ENCODE measurements at regions not wholly inside any gene's neighbourhood (a gene's known extent, or its start where the extent isn't known, plus 50 kb on each side); places are given as distances from the start of the nearest gene placed in this dataset.

DNA sequence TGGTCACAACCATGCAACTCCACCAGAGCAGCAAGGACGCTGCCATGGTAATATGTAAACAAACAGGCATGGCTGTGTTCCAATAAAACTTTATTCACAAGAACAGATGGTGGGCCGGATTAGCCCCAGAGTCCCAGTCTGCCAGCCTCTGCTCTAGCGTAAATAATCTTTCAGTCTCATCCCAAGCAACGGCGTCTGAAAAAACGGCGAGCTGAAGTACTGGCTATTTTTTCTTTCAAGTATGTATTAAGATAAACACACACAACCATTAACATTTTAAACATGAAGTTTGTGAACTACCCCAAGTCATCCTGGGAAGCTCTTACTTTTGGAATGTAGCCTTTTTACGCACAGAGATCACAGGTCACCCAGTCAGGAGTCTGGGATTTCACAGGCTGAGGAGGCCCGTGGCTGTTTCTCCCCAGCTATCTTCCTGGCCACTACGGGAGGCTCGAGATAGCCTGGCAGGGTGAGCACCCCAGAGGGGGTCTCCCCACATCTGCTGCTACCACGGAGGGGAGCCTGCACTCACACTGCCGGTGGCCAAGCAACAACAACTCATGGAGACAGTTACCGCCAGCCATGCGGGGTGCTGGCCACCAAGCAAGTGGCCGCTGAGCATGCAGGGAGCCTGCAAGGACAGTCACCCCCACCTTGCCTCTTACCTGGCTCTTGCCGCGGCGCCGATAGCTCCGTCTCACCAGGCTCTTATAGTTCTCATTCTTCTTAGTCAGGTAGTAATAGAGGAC, 124.6 kb downstream of the RFLNA start:
- Histone ChIP-seq H3K4me1 (ENCODE audit: control insufficient read depth in 1 of 2, insufficient read depth in 2 of 2, low read length in 2 of 2) (no peaks in the 10 kb centered on the region), H3K4me2 (replicated peaks; ENCODE audit: extremely low read depth, low read length, poor library complexity, severe bottlenecking) (no peak overlapping the region), H4K20me1 (ENCODE audit: insufficient read depth, low read length) (peaks cover 96% of the 10 kb centered on the region), H3K4me3 (replicated peaks in 1 of 3; ENCODE audit: low read depth in 2 of 3, low read length in 3 of 3) (no peak overlapping the region), H3K27ac (ENCODE audit: low read depth in 1 of 2, low read length in 2 of 2) (no peak overlapping the region), H3K9ac (ENCODE audit: insufficient read depth, low read length, poor library complexity, severe bottlenecking) (no peak overlapping the region), H3K79me2 (ENCODE audit: insufficient read depth, low read length) (peaks cover 9% of the 10 kb centered on the region), H3K9me3 (replicated peaks in 1 of 2; ENCODE audit: control insufficient read depth in 1 of 2, insufficient read depth in 1 of 2, low read length in 2 of 2) (no peaks in the 10 kb centered on the region), H2AFZ (ENCODE audit: insufficient read depth, low read depth, low read length, poor library complexity, severe bottlenecking) (no peak overlapping the region), H3K27me3 (ENCODE audit: control insufficient read depth in 2 of 2, insufficient read depth in 2 of 2, low read length in 2 of 2) (no peaks in the 10 kb centered on the region), H3K36me3 (replicated peaks in 1 of 2; ENCODE audit: control insufficient read depth in 1 of 2, insufficient read depth in 2 of 2, low read length in 2 of 2) (peaks cover 89 to 100% of the 10 kb centered on the region in 2 donors)
- Mint-ChIP-seq H3K9me3 (peaks cover 0 to 3% (median 0%) of the 10 kb centered on the region in 7 donors), H3K27me3 (ENCODE audit: low read depth in 3 of 3) (peaks cover 0 to 1% (median 0%) of the 10 kb centered on the region in 3 donors), H3K27ac (no peak overlapping the region), H3K4me3 (no peak overlapping the region), H3K36me3 (peaks cover 79 to 93% of the 10 kb centered on the region in 2 donors), H3K4me1 (no peaks in the 10 kb centered on the region)
- intact Hi-C loops (cut with micrococcal nuclease): no loop called here
- DNase-seq: no peak
- TF ChIP-seq, protein P1, sequence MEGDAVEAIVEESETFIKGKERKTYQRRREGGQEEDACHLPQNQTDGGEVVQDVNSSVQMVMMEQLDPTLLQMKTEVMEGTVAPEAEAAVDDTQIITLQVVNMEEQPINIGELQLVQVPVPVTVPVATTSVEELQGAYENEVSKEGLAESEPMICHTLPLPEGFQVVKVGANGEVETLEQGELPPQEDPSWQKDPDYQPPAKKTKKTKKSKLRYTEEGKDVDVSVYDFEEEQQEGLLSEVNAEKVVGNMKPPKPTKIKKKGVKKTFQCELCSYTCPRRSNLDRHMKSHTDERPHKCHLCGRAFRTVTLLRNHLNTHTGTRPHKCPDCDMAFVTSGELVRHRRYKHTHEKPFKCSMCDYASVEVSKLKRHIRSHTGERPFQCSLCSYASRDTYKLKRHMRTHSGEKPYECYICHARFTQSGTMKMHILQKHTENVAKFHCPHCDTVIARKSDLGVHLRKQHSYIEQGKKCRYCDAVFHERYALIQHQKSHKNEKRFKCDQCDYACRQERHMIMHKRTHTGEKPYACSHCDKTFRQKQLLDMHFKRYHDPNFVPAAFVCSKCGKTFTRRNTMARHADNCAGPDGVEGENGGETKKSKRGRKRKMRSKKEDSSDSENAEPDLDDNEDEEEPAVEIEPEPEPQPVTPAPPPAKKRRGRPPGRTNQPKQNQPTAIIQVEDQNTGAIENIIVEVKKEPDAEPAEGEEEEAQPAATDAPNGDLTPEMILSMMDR (IDR thresholded peaks at IDR 0.05): no peak
- 96% methylated on average over 11 of the region's 21 CpGs for WGBS (ENCODE audit: insufficient coverage)

GRCh38 chr12:124418791-124419190, 123.9 kb downstream of the RFLNA start:
- Histone ChIP-seq H3K27ac (ENCODE audit: low read depth in 1 of 2, low read length in 2 of 2) (no peak overlapping the region), H3K9ac (ENCODE audit: insufficient read depth, low read length, poor library complexity, severe bottlenecking) (no peak overlapping the region), H3K4me1 (ENCODE audit: control insufficient read depth in 1 of 2, insufficient read depth in 2 of 2, low read length in 2 of 2) (no peaks in the 10 kb centered on the region), H3K4me2 (replicated peaks; ENCODE audit: extremely low read depth, low read length, poor library complexity, severe bottlenecking) (no peak overlapping the region), H3K36me3 (replicated peaks in 1 of 2; ENCODE audit: control insufficient read depth in 1 of 2, insufficient read depth in 2 of 2, low read length in 2 of 2) (peaks cover 89 to 100% of the 10 kb centered on the region in 2 donors), H2AFZ (ENCODE audit: insufficient read depth, low read depth, low read length, poor library complexity, severe bottlenecking) (no peak overlapping the region), H3K4me3 (replicated peaks in 1 of 3; ENCODE audit: low read depth in 2 of 3, low read length in 3 of 3) (no peak overlapping the region), H3K79me2 (ENCODE audit: insufficient read depth, low read length) (peaks cover 10% of the 10 kb centered on the region), H4K20me1 (ENCODE audit: insufficient read depth, low read length) (peaks cover 96% of the 10 kb centered on the region), H3K27me3 (ENCODE audit: control insufficient read depth in 2 of 2, insufficient read depth in 2 of 2, low read length in 2 of 2) (no peaks in the 10 kb centered on the region), H3K9me3 (replicated peaks in 1 of 2; ENCODE audit: control insufficient read depth in 1 of 2, insufficient read depth in 1 of 2, low read length in 2 of 2) (no peaks in the 10 kb centered on the region)
- no peaks in the 10 kb centered on the region for H3K4me1 Mint-ChIP-seq
- H3K36me3 Mint-ChIP-seq: peaks cover 78 to 93% of the 10 kb centered on the region in 2 donors
- intact Hi-C loops (cut with micrococcal nuclease): no loop called here
- TF ChIP-seq, protein P1 (IDR thresholded peaks at IDR 0.05): no peak
- no peak overlapping the region for H3K4me3 Mint-ChIP-seq
- DNase-seq: no peak
- peaks cover 0 to 3% (median 0%) of the 10 kb centered on the region in 7 donors for H3K9me3 Mint-ChIP-seq
- peak overlapping the region in 2 of 7 donors; percentile 42 to 44 for H3K27ac Mint-ChIP-seq
- peaks cover 0 to 1% (median 0%) of the 10 kb centered on the region in 3 donors for H3K27me3 Mint-ChIP-seq (ENCODE audit: low read depth in 3 of 3)
- 77% methylated on average over 15 of the region's 15 CpGs for WGBS (ENCODE audit: insufficient coverage)
